ENCODE measurements at regions not wholly inside any gene's neighbourhood (a gene's known extent, or its start where the extent isn't known, plus 50 kb on each side); places are given as distances from the start of the nearest gene placed in this dataset.

GRCh38 chr20:20933142-20933958 lies 172.8 kb downstream of the LINC00237 start:
- no peaks in the 10 kb centered on the region for H3K4me1 ChIP-seq
- H3K9me3 ChIP-seq, result no peaks in the 10 kb centered on the region
- no peaks in the 10 kb centered on the region for H3K36me3 ChIP-seq
- H3K27me3 ChIP-seq, result peaks cover 0 to 26% (median 6%) of the 10 kb centered on the region in 7 donors
- H3K27ac ChIP-seq, result no peak overlapping the region
- no peak for TF ChIP-seq CTCF (IDR thresholded peaks at IDR 0.05)
- H3K4me3 ChIP-seq, result no peak overlapping the region
- intact Hi-C loops (cut with DNase I), result loop anchor here in 1 of 10 donors (10.0 kb wide), 1 partner anchor 61 kb away; no protein-coding TSS in a partner anchor
- ATAC-seq (no peak), DNase-seq (no peak)
- WGBS, 2 donors, result 80% methylated on average over 19 of the region's 19 CpGs

- Histone ChIP-seq H3K4me3 (no peak overlapping the region), H3K27me3 (peaks cover 0 to 26% (median 6%) of the 10 kb centered on the region in 7 donors), H3K36me3 (no peaks in the 10 kb centered on the region), H3K27ac (no peak overlapping the region), H3K4me1 (no peaks in the 10 kb centered on the region), H3K9me3 (no peaks in the 10 kb centered on the region)
- 91 to 94% methylated on average over 5 of the region's 5 CpGs for WGBS, 2 donors
- DNase-seq (no peak), ATAC-seq (no peak)
- intact Hi-C loops (cut with DNase I), result loop anchor here in 1 of 10 donors (10.0 kb wide), 1 partner anchor 63 kb away; no protein-coding TSS in a partner anchor
- TF ChIP-seq CTCF (IDR thresholded peaks at IDR 0.05), result no peak
These were observed 174.0 kb downstream of the LINC00237 start for GRCh38 chr20:20932156-20932555.

GRCh38 chr20:20931632-20932031 lies 174.5 kb downstream of the LINC00237 start:
- H3K36me3 ChIP-seq, result no peaks in the 10 kb centered on the region
- no peaks in the 10 kb centered on the region for H3K9me3 ChIP-seq
- no peak overlapping the region for H3K27ac ChIP-seq
- intact Hi-C loops (cut with DNase I), result loop anchor here in 1 of 10 donors (10.0 kb wide), 1 partner anchor 63 kb away; no protein-coding TSS in a partner anchor
- DNase-seq (no peak), ATAC-seq (no peak)
- H3K4me3 ChIP-seq, result no peak overlapping the region
- H3K4me1 ChIP-seq, result no peaks in the 10 kb centered on the region
- TF ChIP-seq CTCF (IDR thresholded peaks at IDR 0.05), result no peak
- 80 to 85% methylated on average over 3 of the region's 3 CpGs for WGBS, 2 donors
- peaks cover 0 to 26% (median 6%) of the 10 kb centered on the region in 7 donors for H3K27me3 ChIP-seq

GRCh38 chr20:20931024-20931423 lies 175.1 kb downstream of the LINC00237 start:
- no peaks in the 10 kb centered on the region for H3K36me3 ChIP-seq

More at GRCh38 chr20:20931024-20931423, 175.1 kb downstream of the LINC00237 start:
- Histone ChIP-seq H3K27me3 (peaks cover 0 to 26% (median 6%) of the 10 kb centered on the region in 7 donors), H3K4me3 (no peak overlapping the region), H3K27ac (no peak overlapping the region), H3K9me3 (no peaks in the 10 kb centered on the region), H3K4me1 (no peaks in the 10 kb centered on the region)
- no peak for TF ChIP-seq CTCF (IDR thresholded peaks at IDR 0.05)
- DNase-seq, result no peak
- intact Hi-C loops (cut with DNase I), result loop anchor here in 1 of 10 donors (10.0 kb wide), 1 partner anchor 64 kb away; no protein-coding TSS in a partner anchor
- no peak for ATAC-seq
- 57 to 70% methylated on average over 3 of the region's 3 CpGs for WGBS, 2 donors
